ENCODE measurements at regions not wholly inside any gene's neighbourhood (a gene's known extent, or its start where the extent isn't known, plus 50 kb on each side); places are given as distances from the start of the nearest gene placed in this dataset.

DNA sequence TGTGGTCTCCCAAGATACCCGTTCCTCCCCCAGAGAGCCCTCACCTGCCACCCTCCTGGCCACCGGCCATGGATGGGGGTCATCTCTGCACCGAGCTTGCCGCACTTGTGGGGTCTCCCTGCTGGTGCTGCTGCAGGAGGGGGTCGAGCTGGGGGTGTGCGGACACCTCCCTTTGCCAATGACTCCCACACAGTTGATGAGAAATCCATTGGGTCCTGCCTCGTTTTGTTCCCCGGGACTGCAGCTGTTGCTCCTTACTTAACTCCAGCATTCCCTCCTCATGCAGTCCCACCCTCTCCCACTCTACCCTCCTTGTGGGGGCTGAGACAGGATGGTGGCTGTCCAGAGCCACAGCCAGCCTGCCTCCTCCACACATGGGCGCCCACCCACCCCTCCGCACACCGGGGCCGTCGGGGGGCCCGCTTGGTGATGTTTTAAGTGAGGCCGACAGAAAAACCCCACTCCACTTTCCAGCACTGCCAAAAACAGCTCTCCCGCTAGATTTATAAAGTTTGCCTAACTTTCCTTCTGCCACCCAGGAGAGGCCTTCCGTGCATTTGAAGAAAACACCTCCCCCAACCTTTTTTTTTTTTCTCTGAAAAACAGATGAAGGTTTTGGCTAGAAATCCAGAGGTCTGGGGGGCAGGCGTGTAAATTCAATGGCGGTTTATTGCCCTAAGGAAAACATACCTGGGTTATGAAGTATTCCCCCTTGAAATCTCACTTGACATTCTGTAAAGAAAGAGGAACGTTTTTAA is 53.5 kb upstream of the APCDD1L start:
- TF ChIP-seq, protein P1, sequence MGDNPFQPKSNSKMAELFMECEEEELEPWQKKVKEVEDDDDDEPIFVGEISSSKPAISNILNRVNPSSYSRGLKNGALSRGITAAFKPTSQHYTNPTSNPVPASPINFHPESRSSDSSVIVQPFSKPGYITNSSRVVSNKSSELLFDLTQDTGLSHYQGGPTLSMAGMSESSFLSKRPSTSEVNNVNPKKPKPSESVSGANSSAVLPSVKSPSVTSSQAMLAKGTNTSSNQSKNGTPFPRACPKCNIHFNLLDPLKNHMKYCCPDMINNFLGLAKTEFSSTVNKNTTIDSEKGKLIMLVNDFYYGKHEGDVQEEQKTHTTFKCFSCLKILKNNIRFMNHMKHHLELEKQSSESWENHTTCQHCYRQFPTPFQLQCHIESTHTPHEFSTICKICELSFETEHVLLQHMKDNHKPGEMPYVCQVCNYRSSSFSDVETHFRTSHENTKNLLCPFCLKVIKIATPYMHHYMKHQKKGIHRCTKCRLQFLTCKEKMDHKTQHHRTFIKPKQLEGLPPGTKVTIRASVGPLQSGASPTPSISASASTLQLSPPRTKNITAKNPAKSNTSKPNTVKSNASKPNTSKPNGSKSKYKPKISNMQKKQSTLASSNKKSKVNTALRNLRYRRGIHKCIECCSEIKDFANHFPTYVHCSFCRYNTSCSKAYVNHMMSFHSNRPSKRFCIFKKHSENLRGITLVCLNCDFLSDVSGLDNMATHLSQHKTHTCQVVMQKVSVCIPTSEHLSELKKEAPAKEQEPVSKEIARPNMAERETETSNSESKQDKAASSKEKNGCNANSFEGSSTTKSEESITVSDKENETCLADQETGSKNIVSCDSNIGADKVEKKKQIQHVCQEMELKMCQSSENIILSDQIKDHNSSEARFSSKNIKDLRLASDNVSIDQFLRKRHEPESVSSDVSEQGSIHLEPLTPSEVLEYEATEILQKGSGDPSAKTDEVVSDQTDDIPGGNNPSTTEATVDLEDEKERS (tag by site-specific recombination; IDR thresholded peaks at IDR 0.05) = no peak
- TF ChIP-seq, protein P2, sequence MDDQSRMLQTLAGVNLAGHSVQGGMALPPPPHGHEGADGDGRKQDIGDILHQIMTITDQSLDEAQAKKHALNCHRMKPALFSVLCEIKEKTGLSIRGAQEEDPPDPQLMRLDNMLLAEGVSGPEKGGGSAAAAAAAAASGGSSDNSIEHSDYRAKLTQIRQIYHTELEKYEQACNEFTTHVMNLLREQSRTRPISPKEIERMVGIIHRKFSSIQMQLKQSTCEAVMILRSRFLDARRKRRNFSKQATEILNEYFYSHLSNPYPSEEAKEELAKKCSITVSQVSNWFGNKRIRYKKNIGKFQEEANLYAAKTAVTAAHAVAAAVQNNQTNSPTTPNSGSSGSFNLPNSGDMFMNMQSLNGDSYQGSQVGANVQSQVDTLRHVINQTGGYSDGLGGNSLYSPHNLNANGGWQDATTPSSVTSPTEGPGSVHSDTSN (CRISPR knock-in tag; IDR thresholded peaks at IDR 0.05) = no peak

Measured in HEK293 (cell line).